CMK (cell line): ENCODE measurements at regions not wholly inside any gene's neighbourhood (a gene's known extent, or its start where the extent isn't known, plus 50 kb on each side); places are given as distances from the start of the nearest gene placed in this dataset.
"Not testable (repeated sequence)": the region's sequence is repeated elsewhere in the genome, so short reads cannot be mapped to it uniquely, and the experiment has no call there.

Experiments
- DNase-seq: peaks from one replicate; pipeline ENCODE4 v3.0.0-alpha.2; 2010; ENCODE audit warnings: low read depth

DNA sequence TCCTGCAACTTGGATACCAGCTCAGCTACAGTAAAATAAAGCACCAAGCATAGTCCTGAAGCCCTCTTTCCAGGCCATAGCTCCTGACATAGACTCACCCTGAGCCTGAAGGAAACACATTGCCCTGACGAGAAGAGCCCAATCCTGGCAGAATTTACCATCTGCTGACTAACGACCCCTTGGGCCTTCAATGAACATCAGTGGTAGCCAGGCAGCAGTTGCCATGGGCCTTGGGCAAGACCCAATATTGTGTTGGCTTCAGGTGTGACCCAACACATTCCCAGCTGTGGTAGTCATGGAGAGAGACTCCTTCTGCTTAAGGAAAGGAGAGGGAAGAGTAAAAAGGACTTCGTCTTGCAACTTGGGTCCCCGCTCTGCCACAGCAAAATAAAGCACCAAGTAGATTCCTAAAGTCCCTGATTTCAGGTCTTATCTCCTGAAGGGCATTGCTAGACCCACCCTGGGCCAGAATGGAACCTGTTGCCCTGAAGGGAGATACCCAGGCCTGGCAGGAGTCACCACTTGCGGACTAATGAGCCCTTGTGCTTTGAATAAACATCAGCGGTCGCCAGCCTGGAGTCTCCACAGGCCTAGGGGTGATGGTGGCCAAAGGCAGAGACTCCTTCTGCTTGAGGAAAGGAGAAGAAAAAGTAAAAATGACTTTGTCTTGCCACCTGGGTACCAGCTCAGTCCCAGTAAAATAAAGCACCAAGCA lies 902.6 kb downstream of the C4orf33 start:
- DNase-seq: no peak

- DNase-seq: no peak
These were observed 903.2 kb downstream of the C4orf33 start for GRCh38 chr4:129999156-129999555.

- no peak for DNase-seq
These were observed 912.5 kb downstream of the C4orf33 start for GRCh38 chr4:130008461-130008860.

GRCh38 chr4:130012806-130013205 lies 916.9 kb downstream of the C4orf33 start:
- DNase-seq: not testable (repeated sequence)

GRCh38 chr4:130021706-130022105 lies 925.8 kb downstream of the C4orf33 start:
- no peak for DNase-seq

DNA sequence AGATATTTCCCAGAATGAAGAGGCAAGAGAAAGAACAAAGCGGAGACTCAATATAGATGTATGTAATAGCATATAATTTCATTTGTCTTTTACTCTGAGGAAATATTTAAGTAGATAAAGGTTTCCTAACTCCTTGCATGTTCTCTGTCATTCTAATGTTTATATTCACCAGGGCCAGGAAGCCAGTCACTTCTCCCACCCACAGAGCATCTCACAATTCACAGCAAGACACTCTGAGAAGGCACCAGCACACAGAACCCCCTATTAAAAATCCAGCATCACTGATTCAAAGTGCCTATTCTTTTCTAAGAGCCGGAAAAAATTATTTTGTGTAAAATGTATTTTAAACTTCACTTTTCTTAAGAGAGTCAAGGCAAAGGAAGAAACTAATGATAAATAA lies 927.1 kb downstream of the C4orf33 start:
- DNase-seq: no peak

GRCh38 chr4:130025701-130026100 lies 929.7 kb downstream of the C4orf33 start:
- DNase-seq: no peak

- DNase-seq: no peak
These were observed 930.2 kb downstream of the C4orf33 start for GRCh38 chr4:130026185-130026584.

DNA sequence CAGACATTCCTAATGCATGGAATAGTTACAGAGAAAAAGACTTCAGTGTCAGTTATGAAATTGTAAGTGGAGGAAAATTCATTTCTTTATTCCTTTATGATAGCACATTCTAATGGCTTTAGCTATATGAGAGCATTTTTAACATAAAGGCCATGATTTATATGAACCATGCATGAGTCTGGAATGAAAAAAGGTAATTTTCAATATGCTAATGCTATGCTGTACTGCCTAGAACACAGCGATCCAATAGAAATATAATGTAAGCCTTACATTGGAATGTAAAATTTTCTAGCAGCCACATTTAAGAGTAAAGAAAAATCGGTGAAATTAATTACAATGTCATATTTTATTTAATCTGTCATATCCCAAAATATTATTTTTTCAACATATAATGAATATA lies 932.0 kb downstream of the C4orf33 start:
- DNase-seq: no peak

DNA sequence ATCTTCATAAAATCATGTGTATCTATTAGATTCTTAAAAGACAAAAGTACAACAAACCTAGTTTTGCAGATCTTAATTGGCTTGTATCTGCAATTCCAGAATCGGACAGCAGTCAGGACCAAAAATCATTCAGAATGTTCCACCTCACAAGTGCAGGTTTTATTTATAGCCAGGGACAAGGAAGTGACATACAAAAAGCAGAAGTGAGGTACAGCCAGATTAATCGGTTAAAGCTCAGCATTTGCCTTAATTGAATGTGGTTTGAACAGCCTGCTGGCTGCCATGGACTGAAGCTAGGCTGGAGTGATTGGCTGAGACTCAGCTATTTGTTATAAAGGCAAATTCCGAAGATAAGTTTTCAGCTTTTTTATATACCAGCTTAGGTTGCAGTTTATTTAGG lies 932.6 kb downstream of the C4orf33 start:
- no peak for DNase-seq

DNA sequence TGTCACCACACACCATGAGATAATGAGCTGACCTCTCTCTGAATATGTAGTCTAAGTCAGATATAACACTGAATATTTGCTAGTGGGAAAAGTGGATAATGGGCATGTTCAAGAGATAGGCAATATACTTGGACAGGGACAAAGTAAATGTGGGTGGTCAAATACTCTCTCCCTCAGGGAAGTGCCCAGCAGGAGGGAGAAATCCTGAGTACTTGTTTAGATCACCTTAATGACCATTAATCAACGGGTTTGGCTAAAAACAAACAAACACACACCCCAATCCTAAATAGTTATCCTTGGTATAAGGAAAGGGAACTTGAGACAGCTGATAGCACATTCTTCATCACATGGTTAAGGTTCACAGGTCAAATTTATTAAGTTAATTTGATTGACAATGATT lies 933.5 kb downstream of the C4orf33 start:
- DNase-seq: no peak

GRCh38 chr4:130031858-130032257 lies 935.9 kb downstream of the C4orf33 start:
- DNase-seq: no peak

DNA sequence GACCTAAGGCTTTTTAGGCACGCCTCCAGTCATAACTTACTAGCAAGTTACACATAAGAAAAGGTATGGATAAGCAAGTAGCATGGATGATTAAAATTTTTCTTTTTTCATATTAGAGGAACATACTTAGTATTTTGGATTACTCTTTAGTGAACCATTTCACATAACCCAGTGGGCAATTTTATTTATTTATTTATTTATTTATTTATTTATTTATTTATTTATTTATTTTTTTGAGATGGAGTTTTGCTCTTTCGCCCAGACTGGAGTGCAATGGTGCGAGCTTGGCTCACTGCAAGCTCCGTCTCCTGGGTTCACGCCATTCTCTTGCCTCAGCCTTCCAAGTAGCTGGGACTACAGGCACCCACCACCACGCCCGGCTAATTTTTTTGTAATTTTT lies 937.7 kb downstream of the C4orf33 start:
- not testable (repeated sequence) for DNase-seq

- no peak for DNase-seq
These were observed 938.9 kb downstream of the C4orf33 start for GRCh38 chr4:130034876-130035275.

- DNase-seq: no peak
These were observed 939.4 kb downstream of the C4orf33 start for GRCh38 chr4:130035391-130035790.

DNA sequence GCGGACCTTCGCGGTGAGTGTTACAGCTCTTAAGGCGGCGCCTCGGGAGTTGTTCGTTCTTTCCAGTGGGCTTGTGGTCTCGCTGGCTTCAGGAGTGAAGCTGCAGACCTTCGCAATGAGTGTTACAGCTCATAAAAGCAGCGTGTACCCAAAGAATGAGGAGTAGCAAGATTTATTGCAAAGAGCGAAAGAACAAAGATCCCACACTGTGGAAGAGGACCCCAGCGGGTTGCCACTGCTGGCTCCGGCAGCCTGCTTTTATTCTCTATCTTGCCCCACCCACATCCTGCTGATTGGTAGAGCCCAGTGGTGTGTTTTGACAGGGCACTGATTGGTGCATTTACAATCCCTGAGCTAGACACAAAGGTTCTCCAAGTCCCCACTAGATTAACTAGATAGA lies 941.9 kb downstream of the C4orf33 start:
- not testable (repeated sequence) for DNase-seq

GRCh38 chr4:130038540-130038939 lies 942.6 kb downstream of the C4orf33 start:
- not testable (repeated sequence) for DNase-seq

GRCh38 chr4:130043732-130044160 lies 947.8 kb downstream of the C4orf33 start:
- no peak for DNase-seq

- DNase-seq: no peak
These were observed 949.0 kb downstream of the C4orf33 start for GRCh38 chr4:130044788-130045531.

DNA sequence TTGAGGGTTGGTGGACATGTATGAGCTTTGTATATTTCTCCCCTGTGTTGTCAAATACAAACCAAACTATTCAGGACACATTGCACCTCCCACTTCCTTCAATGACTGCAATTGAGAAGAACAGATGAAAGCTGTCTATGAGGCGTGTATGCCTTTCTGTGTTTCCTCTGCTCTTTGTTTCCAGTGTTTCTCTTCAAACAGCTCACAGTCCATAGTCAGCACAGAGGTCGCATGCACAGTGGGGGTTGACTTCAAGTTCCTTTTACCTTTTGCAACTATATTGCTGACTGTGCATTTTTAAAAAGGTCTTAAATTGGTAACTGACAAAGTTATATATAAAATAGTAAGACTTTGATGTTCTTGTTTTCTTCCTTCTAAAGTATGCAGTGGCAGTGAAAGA lies 957.8 kb downstream of the C4orf33 start:
- DNase-seq: no peak

DNA sequence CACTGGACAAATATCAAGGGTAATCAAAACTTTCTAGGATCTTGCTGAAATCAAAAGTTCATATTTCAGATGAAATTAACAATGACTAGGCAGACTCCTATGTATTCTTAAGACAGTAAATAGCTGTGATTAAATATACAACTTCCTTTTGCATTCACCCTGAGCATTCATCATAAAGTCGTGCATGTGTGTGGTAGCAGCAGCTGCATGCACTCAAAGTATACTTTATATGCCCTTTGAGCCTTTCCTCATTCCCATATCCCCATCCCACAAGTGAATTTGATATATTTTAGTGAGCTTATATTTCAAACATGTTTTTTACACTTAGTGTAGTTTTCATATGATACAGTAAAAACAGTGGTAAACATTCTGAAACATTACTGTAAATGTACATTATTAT lies 959.0 kb downstream of the C4orf33 start:
- DNase-seq: no peak

- no peak for DNase-seq
These were observed 960.3 kb downstream of the C4orf33 start for GRCh38 chr4:130056286-130056685.

DNA sequence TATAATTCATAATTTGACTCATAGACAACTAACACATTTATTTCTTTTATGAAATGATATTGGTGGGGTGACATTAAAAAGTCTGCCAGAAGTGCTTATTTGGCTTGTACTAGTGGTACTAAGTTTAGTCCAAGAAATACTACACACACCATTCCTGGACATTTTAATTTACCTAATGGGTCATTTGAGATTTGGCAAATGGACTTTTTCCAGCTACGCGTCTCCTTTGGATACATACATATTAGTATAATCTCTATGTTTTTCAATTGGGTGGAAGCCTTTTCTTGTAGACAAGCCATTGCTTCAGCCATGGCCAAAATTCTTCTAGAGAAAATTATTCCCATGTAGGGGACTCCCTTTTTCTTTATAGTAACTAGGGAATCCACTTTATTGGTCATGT lies 968.5 kb downstream of the C4orf33 start:
- DNase-seq: no peak

- DNase-seq: no peak
These were observed 971.5 kb downstream of the C4orf33 start for GRCh38 chr4:130067419-130067818.
